ENCODE measurements at regions not wholly inside any gene's neighbourhood (a gene's known extent, or its start where the extent isn't known, plus 50 kb on each side); places are given as distances from the start of the nearest gene placed in this dataset.

GRCh38 chrX:14380044-14380443 lies 149.3 kb upstream of the GLRA2 start:
- Histone ChIP-seq H3K4me3 (ENCODE audit: low read length, poor library complexity, severe bottlenecking) (no peak overlapping the region), H3F3A (ENCODE audit: low read depth) (no peaks in the 10 kb centered on the region), H3K9ac (ENCODE audit: low read depth, low read length, poor library complexity, severe bottlenecking) (no peak overlapping the region), H3K36me3 (ENCODE audit: insufficient read depth, low read length) (no peaks in the 10 kb centered on the region), H3K4me1 (ENCODE audit: insufficient read depth, low read length, poor library complexity, severe bottlenecking) (no peaks in the 10 kb centered on the region), H4K20me1 (ENCODE audit: insufficient read depth, low read length, poor library complexity, severe bottlenecking) (no peaks in the 10 kb centered on the region), H3K27me3 (ENCODE audit: insufficient read depth, low read length, poor library complexity, severe bottlenecking) (no peaks in the 10 kb centered on the region), H3K9me3 (ENCODE audit: insufficient read depth, low read depth, low read length) (no peaks in the 10 kb centered on the region), H3K4me2 (ENCODE audit: low read depth, low read length, poor library complexity, severe bottlenecking) (no peak overlapping the region), H3K79me2 (ENCODE audit: insufficient read depth, low read length) (no peaks in the 10 kb centered on the region), H3K9me2 (replicated peaks; ENCODE audit: low read depth, low read length) (no peaks in the 10 kb centered on the region), H2AFZ (ENCODE audit: low read length) (no peak overlapping the region)
- TF ChIP-seq EZH2phosphoT487 (IDR thresholded peaks at IDR 0.05; ENCODE audit: borderline replicate concordance): no peak
- TF ChIP-seq, protein P1, sequence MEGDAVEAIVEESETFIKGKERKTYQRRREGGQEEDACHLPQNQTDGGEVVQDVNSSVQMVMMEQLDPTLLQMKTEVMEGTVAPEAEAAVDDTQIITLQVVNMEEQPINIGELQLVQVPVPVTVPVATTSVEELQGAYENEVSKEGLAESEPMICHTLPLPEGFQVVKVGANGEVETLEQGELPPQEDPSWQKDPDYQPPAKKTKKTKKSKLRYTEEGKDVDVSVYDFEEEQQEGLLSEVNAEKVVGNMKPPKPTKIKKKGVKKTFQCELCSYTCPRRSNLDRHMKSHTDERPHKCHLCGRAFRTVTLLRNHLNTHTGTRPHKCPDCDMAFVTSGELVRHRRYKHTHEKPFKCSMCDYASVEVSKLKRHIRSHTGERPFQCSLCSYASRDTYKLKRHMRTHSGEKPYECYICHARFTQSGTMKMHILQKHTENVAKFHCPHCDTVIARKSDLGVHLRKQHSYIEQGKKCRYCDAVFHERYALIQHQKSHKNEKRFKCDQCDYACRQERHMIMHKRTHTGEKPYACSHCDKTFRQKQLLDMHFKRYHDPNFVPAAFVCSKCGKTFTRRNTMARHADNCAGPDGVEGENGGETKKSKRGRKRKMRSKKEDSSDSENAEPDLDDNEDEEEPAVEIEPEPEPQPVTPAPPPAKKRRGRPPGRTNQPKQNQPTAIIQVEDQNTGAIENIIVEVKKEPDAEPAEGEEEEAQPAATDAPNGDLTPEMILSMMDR (conservative IDR thresholded peaks at IDR 0.05; ENCODE audit: low read length): no peak

DNA sequence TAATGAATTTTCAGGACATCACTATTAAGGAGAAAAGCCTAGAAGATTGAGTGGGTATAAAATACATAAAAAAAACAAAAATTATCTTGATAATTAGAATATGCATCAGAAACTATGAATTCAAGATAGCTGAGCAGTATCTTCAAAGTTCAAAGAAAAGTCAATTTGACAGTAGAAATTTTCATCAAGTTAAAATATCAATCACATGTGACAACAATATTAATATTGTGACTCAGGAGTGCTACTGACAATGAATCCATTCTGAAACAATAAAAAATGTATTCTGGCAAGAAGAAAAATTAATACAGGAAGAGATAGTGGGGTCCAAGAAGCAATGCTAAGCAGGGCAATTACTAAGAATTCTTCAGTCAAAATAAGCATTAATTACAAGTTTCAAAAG lies 151.9 kb upstream of the GLRA2 start:
- TF ChIP-seq EZH2phosphoT487 (IDR thresholded peaks at IDR 0.05; ENCODE audit: borderline replicate concordance): no peak
- TF ChIP-seq, protein P1 (conservative IDR thresholded peaks at IDR 0.05; ENCODE audit: low read length): no peak
- H3F3A ChIP-seq (ENCODE audit: low read depth): no peaks in the 10 kb centered on the region
- H3K9ac ChIP-seq (ENCODE audit: low read depth, low read length, poor library complexity, severe bottlenecking): no peak overlapping the region
- no peaks in the 10 kb centered on the region for H3K9me2 ChIP-seq (replicated peaks; ENCODE audit: low read depth, low read length)
- H3K4me3 ChIP-seq (ENCODE audit: low read length, poor library complexity, severe bottlenecking): no peak overlapping the region
- no peaks in the 10 kb centered on the region for H4K20me1 ChIP-seq (ENCODE audit: insufficient read depth, low read length, poor library complexity, severe bottlenecking)
- H3K27me3 ChIP-seq (ENCODE audit: insufficient read depth, low read length, poor library complexity, severe bottlenecking): no peaks in the 10 kb centered on the region
- H3K4me2 ChIP-seq (ENCODE audit: low read depth, low read length, poor library complexity, severe bottlenecking): no peak overlapping the region
- H3K36me3 ChIP-seq (ENCODE audit: insufficient read depth, low read length): no peaks in the 10 kb centered on the region
- no peaks in the 10 kb centered on the region for H3K4me1 ChIP-seq (ENCODE audit: insufficient read depth, low read length, poor library complexity, severe bottlenecking)
- no peaks in the 10 kb centered on the region for H3K9me3 ChIP-seq (ENCODE audit: insufficient read depth, low read depth, low read length)
- H3K79me2 ChIP-seq (ENCODE audit: insufficient read depth, low read length): no peaks in the 10 kb centered on the region
- H2AFZ ChIP-seq (ENCODE audit: low read length): no peak overlapping the region

DNA sequence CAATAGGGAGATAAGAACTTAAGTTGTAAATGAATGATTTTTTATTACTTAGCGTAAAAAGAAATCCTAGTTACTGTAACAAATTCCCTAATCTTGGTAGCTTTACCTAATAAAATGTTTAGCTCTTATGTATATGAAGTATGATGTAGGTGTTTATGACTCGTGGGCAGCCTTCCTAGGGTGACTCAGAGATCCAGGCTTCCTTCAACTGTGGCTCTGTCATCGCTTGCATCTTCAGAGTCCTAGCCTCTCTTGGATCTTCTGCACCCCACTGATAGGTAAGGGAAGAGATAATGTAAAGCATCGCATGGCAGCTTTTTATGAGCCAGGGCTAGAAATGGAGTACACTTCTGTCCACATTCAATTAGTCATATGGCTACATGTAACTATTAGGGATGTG lies 165.6 kb upstream of the GLRA2 start:
- Histone ChIP-seq H3K4me2 (ENCODE audit: low read depth, low read length, poor library complexity, severe bottlenecking) (no peak overlapping the region), H3K4me3 (ENCODE audit: low read length, poor library complexity, severe bottlenecking) (no peak overlapping the region), H3K9me3 (ENCODE audit: insufficient read depth, low read depth, low read length) (no peaks in the 10 kb centered on the region), H4K20me1 (ENCODE audit: insufficient read depth, low read length, poor library complexity, severe bottlenecking) (no peaks in the 10 kb centered on the region), H3K9ac (ENCODE audit: low read depth, low read length, poor library complexity, severe bottlenecking) (no peak overlapping the region), H3K4me1 (ENCODE audit: insufficient read depth, low read length, poor library complexity, severe bottlenecking) (no peaks in the 10 kb centered on the region), H3K79me2 (ENCODE audit: insufficient read depth, low read length) (no peaks in the 10 kb centered on the region), H2AFZ (ENCODE audit: low read length) (no peak overlapping the region), H3K27me3 (ENCODE audit: insufficient read depth, low read length, poor library complexity, severe bottlenecking) (no peaks in the 10 kb centered on the region), H3K9me2 (replicated peaks; ENCODE audit: low read depth, low read length) (no peaks in the 10 kb centered on the region), H3K36me3 (ENCODE audit: insufficient read depth, low read length) (no peaks in the 10 kb centered on the region), H3F3A (ENCODE audit: low read depth) (no peaks in the 10 kb centered on the region)
- TF ChIP-seq, protein P1 (conservative IDR thresholded peaks at IDR 0.05; ENCODE audit: low read length): no peak
- no peak for TF ChIP-seq EZH2phosphoT487 (IDR thresholded peaks at IDR 0.05; ENCODE audit: borderline replicate concordance)

Data from Loucy (cell line).